Stomach (tissue), 4 donors: ENCODE measurements at regions not wholly inside any gene's neighbourhood (a gene's known extent, or its start where the extent isn't known, plus 50 kb on each side); places are given as distances from the start of the nearest gene placed in this dataset.
"Not testable (repeated sequence)": the region's sequence is repeated elsewhere in the genome, so short reads cannot be mapped to it uniquely, and the experiment has no call there.

Source experiments
- POLR2AphosphoS5 ChIP-seq, 3 donors: sonication (generic); formaldehyde crosslinking; IDR thresholded peaks; one replicate each; pipeline ENCODE4 v1.6.1; 2016; ENCODE audit warnings: antibody characterized with exemption in 3 of 3
- TF ChIP-seq, protein P1 (sequence below), 7 experiments: fragments of 450-650 bp in 4 of 7; fragments of 200-600 bp in 3 of 7; sonication (generic) in 3 of 7; IDR thresholded peaks; one replicate each; pipeline ENCODE4 v1.5.1; 2016 to 2019; ENCODE audit warnings: antibody characterized with exemption in 7 of 7, control low read depth in 2 of 7, mild to moderate bottlenecking in 1 of 7

GRCh38 chr1:143502038-143502437, 469.7 kb downstream of the FAM72C start:
- TF ChIP-seq, protein P1, sequence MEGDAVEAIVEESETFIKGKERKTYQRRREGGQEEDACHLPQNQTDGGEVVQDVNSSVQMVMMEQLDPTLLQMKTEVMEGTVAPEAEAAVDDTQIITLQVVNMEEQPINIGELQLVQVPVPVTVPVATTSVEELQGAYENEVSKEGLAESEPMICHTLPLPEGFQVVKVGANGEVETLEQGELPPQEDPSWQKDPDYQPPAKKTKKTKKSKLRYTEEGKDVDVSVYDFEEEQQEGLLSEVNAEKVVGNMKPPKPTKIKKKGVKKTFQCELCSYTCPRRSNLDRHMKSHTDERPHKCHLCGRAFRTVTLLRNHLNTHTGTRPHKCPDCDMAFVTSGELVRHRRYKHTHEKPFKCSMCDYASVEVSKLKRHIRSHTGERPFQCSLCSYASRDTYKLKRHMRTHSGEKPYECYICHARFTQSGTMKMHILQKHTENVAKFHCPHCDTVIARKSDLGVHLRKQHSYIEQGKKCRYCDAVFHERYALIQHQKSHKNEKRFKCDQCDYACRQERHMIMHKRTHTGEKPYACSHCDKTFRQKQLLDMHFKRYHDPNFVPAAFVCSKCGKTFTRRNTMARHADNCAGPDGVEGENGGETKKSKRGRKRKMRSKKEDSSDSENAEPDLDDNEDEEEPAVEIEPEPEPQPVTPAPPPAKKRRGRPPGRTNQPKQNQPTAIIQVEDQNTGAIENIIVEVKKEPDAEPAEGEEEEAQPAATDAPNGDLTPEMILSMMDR (IDR thresholded peaks at IDR 0.05) = not testable (repeated sequence)
- not testable (repeated sequence) for TF ChIP-seq POLR2AphosphoS5 (IDR thresholded peaks at IDR 0.05)
